ENCODE measurements at regions not wholly inside any gene's neighbourhood (a gene's known extent, or its start where the extent isn't known, plus 50 kb on each side); places are given as distances from the start of the nearest gene placed in this dataset.
"Not testable (repeated sequence)": the region's sequence is repeated elsewhere in the genome, so short reads cannot be mapped to it uniquely, and the experiment has no call there.

DNA sequence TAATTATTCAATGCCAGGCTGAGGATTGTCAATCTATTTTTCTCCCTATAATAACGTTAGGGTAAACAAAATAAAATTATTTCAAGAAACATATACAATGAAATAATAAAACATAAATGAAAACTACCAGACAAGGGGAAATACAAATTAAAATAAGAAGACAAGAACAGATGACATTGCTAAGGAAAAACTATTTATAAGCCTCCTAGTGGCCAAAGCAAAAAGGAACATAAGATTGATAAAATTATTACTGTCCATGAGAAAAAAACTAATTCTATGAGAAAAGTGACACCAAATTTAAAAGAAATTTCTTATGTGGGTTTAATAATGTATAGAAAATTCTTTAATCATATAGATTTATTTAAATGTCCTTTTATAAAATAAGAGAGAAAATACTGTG lies 294.7 kb downstream of the TTC6 start:
- no peak for DNase-seq (ENCODE audit: low read depth)

DNA sequence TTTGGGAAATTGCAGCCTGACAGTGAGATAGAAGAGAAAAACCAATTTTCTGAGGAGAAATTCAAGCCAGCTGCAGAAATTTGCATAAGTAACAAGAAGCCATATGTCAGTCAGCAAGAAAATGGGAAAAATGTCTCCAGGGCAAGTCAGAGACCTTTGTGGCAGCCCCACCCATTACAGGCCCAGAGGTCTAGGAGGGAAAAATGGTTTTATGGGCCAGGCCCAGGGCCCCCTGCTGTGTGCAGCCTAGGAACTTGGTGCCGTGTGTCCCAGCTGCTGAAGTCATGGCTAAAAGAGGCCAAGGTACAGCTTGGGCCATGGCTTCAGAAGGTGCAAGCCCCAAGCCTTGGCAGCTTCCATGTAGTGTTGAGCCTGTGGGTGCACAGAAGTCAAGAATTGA lies 296.1 kb downstream of the TTC6 start:
- not testable (repeated sequence) for DNase-seq (ENCODE audit: low read depth)

DNA sequence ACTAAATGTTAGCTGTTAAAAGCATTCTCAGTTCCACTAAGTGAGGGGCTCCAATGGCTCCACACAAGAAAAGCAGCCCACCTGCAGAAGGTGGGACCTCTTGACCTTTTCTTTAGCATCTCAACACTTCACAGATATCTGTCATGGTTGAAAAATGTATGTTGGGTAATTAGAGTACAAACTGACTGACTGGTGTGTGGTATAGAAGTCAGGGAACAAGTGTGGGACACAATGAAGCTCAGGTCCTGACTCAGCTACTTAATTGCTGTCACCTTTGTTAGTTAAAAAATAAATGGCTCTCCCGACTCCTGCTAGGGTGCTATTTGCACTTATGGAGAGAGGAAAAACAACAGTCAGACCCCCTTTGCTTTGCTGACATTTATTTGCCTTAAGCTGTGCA lies 299.0 kb downstream of the TTC6 start:
- DNase-seq (ENCODE audit: low read depth) = no peak

DNA sequence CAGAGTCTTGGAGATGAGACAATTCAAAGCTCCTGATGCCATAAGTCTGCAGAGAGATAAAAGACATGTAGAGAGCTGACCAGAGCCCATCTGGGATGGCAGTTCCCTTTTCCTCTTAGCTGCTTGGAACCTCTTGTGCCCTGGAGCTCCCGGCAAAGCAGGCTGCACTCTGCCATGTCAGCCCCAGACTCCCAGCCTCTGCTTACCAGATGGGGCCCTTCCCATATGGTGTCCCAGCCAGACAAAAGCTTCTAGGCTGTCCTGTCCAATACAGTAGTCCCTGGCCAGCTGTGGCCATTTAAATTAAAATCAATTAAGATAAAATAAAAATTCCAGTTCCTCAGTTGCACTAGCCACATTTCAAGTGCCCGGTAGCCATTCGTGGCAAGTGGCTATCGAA lies 303.9 kb downstream of the TTC6 start:
- DNase-seq (ENCODE audit: low read depth) = no peak

DNA sequence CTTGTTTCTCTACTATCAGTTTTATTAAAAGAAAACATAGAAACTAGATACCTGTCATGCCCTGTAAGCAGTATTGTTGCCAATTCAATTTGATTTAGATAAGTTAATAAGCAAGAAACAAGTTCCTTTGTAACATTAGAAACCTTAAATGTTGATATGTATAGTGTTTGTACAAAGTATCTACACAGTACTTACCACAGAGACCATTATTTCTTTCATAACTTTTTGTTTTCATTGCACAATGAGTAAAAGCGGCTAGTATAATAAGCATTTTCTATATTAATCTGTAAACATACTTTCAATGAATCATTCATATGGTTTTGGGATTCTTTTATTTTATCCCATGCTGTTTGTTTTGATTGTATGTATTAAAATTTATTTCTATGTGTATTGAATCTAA lies 305.1 kb downstream of the TTC6 start:
- DNase-seq (ENCODE audit: low read depth) = no peak

DNA sequence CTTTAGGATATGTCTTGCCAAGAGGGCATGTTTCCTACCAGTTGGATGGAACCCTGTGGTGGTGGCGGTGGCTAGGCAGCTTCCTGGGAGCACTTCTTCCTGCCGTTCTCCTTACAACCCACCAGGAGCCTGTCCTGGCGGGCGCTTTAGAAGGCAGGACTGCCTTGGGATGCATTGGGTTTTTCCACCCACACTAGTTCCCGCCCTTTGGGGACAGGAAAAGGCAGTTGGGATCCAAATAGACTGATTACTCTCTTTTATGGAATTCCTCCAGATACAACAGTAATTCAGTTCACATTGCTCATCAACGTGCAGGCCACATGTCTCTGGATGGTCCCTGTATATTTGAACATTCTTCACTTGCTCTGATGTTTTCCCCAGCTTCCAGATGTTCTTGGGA lies 305.7 kb upstream of the SSTR1 start:
- DNase-seq (ENCODE audit: low read depth) = peak; percentile 24

DNA sequence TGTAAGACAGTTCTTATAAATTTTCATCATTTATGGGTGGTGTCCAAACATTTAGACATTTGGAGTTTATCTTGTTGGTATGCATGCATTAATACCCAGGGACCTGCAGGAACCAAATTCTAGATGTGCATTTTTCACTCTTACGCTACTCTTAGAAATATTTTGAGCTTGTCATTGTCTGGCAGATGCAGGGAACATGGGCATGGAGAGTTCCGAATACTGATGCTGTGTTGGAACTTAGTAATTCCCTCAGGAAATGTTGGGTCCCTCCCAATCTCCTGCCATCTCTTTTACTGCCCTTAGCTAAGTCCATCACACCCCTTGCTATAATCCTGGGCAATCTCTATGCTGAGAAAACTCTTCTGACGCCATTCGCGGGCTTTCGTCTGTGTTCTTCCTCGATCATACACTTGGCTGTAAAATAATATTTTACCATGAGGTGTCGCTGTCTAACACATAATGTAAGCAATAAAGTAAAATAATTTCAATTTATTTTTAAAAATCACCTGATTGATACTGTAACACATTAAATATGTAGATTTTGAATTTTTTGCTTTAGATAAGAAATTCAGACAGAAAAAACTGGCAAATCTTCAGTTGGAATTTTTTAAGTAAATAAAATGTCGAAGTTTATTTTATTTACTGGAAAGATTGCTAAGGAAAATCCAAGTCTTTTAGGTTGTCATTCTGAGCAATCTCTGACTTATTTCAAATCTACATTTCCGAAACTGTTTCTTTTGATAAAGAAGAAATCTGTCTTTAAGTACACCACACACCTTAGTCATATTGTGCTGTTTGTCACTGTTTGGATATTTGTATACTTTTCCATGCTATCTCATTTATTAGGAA lies 304.1 kb upstream of the SSTR1 start:
- DNase-seq (ENCODE audit: low read depth) = peak; percentile 17

DNA sequence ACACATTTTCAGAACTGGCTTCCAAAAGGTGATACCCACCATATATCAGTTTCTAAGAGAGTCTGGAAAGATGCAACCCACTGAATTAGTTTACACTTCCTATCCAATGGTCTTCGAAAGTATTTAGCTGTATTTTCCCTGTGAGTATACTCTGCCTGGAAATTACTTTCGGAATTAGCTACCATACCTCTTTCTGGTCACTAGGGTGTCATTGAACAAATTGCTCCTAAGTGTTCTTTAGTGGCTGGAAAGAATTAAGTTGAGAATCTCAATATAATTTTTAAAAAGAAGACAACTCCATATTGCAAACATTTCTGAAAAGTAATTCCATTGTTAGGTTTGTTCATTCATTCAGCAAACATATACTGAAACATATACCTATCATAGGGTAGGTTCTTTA lies 283.1 kb upstream of the SSTR1 start:
- no peak for DNase-seq (ENCODE audit: low read depth)

DNA sequence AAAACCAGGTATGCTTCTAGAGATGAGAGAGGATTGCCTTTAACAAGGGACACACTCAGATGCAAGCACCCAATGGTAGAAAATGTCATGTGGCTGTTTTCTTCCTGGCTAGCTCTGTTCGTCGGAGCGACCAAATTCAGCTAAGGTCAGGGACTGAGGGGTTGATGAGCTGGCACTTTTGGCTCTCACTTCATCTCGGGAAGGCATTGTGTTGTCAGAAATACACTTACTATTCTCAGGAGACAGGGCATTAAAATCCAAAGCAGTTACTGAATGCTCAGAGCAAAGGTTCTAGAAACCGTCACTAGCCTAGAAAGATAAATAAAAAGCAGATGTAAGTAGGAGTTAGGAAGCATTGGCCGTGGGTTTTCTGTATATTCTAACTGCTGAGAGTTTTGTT lies 275.7 kb upstream of the SSTR1 start:
- DNase-seq (ENCODE audit: low read depth) = no peak

DNA sequence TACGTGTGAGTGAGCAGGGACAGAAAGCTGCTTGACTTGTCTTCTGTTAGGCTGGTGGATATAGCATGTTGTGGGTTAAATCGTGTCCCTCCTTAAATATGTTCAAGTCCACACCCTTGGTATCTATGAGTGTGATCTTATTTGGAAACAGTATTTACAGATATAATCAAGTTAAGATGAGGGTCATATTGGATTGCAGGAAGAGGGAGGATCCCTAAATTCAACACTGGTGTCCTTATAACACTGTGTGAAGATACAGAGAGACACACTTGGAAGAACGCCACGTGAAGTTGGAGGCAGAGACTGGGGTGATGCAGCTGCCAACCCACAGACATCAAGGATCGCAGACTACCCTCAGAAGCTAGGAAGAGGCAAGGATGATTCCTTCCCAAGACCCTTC lies 275.2 kb upstream of the SSTR1 start:
- DNase-seq (ENCODE audit: low read depth) = no peak

DNA sequence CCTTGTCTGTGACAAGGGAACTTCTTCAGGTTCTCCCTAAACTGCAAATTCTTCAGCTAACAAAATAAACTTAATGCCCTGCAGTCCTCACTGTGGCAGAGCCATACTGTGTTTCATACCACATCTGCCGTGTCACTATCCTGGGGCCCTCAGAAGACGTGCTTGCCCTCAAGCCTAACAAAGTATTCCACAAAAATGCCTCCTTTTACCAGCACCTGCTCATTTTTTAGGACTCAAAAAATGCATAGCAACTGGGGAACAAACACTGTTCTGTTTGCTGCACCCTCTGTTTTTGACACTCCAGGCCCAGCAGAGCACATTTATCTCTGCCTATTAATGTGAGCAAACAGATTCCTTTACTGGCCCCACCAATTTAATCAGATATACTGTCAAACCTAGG lies 270.7 kb upstream of the SSTR1 start:
- no peak for DNase-seq (ENCODE audit: low read depth)

DNA sequence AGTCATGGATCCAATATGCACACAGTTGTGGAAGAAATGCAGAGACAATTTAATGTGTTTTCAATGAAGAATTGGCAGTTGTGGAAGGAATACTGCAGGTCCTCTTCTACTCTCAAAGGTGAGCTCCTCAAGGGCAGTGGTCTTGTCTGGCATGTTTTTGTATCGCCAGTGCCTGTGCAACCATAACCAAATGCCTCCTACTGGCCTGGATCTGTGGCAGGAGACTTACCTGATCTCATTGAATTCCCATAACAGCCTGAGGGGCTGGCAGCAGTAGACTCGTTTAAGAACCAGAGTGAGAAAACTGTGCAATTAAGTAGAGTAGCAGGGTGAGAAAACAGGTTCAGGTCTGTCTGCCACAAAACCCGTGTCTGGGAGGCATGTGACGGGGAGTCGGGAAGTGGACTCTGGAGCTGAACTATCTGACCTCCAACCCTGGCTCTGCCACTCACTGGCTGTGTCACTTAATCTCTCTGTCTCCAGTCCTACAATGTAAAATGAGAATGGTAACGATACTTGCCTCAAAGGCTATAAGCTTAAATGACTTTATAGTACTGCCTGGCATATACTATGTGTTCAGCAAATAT lies 268.2 kb upstream of the SSTR1 start:
- no peak for DNase-seq (ENCODE audit: low read depth)

DNA sequence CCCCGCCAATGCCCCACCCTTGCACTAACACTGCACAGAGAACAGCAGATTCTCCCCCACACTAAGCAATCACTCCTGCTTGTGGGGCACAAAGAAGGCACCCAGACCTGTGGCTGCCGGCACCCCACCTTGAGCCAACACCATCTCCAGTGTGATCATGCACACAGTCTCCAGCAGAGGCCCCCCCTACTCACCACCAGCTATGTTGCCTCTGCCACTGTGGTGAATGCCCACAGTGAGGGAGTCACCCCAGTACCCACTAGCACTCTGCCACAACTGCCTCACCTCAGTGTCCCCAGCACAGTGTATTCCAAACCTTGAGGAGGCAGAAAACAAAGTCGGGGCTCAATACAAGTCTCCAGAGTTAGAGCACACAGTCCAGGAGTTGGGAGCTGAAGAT lies 261.7 kb upstream of the SSTR1 start:
- DNase-seq (ENCODE audit: low read depth) = no peak

DNA sequence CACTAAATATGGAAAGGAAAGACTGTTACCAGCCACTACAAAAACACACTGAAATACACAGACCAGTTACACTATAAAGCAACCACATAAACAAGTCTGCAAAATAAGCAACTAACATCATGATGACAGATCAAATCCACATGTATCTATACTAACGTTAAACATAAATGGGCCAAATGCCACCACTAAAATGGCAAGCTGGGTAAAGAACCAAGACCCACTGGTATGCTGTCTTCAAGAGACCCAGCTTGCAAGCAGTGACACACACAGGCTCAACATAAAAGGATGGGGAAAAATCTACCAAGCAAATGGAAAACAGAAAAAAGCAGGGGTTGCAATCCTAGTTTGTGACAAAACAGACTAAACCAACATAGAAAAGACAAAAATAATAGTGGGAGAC lies 260.9 kb upstream of the SSTR1 start:
- DNase-seq (ENCODE audit: low read depth) = no peak

DNA sequence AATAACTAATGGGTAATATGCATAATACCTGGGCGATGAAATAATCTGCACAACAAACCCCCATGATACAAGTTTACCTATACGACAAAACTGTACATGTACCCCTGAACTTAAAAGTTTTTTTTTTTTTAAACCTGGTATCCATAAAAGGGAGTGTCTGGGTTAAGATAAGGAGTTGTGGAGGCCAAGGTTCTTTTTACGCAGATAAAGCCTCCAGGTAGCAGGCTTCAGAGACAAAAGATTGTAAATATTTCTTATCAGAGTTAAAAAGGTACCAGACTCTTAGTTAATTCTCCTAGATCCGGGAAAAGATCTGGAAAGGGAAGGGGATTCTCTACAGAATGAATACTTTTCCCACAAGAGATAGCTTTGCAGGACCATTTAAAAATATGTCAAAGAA lies 259.4 kb upstream of the SSTR1 start:
- DNase-seq (ENCODE audit: low read depth) = no peak

DNA sequence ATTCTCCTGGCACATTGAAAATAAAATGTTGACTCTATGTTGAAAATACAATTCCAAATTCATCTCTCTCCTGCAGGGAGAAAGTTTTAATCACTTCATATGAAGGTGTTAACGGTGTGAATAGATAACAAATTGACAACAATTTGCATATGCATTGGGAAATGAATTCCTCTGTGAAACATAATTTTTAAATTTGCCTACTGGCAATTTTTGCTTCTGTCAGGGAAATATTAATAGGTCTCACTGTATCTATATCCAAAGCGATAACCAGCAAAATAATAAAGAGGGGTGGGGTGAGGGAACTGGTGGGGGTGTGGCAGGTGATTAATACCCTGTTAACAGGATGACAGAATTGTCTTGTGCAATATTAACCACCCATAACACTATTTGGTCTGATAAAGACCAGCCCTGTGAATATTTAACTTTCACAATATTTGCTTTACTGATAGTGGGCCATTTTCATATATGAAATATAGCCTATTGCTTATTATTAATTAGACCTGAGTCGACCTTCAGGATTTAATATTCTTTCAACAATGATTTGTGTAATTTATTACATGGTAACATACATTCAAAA lies 239.0 kb upstream of the SSTR1 start:
- DNase-seq (ENCODE audit: low read depth) = no peak

DNA sequence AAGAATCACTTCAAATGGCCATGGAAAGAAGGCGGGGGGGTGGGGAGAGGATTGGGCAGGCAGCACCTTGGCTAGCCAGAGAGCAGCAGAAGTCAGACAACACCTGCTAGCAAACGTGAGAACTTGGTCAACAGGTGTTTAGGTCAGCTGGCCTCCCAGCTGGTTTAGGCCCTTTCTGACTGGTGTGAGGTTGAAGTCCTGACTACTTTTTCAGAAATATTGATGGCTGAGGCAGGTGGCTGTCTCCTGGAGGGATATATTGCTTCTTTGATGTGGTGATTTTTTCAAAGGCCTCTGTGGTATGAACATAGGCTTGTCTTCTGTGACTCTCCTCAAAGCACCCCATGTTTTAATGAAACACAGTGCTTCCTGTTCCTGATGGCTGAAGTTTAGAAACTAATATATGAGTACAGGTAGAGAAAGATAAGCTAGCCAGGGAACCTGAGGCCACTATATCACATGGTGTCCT lies 238.2 kb upstream of the SSTR1 start:
- DNase-seq (ENCODE audit: low read depth) = no peak

DNA sequence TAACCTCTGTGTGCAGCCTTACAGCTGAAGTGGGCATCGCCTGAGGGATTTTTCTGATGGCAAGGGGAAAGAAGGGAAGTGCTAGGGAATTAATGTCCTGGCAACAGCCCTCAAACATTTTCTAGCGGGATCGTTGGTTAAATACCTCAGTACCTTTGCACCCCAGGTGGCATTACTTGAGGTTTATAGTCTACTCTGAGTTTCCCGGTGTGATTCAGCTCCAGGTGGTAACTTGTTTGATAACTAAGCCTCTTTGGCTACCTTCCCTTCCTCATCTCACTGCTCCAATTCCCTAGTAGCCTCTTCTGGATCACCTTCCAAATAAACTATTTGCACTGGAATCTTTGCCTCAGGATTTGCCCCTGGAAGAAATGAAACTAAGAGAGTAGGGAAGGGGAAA lies 237.0 kb upstream of the SSTR1 start:
- DNase-seq (ENCODE audit: low read depth) = no peak

DNA sequence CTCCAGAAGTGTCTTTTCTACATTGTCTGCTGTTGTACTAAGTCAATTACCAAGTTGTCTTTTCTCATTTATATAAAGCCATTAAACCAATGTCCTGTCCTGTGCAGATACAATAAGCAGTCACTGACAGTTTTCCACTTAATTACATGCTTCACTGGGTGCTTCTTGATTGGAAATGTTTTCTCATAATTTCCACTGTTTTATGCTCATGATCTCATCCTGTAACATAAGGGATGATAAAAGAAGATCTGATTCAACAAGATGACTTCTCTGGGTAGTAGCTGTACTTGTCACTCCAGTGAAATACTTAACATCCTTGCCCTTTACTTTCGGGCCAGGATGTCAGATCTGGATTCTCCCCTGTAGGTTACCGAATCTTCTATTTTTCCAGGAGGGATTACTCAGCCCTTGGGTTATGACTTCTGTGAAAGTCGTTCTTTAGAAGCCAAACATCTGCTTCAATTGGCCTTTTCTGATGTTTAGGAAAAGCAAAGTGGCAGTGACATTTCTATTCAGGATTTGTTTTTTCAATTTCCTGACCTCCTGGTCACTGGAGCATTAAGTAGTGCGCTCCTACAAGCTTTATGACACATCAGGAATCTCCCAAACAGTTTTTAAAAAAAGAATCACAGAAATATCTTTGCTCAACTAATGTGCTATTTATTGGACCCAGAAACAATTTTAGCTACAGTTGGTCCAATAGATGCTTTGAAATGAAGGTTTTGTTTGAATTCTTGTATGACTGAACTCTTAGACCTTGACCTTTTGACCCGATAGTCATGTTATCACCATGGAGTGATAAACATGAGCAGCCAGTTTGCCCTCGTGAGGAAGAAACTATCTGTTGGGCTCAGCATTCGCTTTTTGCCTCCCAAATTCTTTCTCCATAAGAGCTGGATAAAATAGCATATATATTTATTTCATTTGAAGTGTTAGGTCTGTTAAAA lies 234.5 kb upstream of the SSTR1 start:
- no peak for DNase-seq (ENCODE audit: low read depth)

DNA sequence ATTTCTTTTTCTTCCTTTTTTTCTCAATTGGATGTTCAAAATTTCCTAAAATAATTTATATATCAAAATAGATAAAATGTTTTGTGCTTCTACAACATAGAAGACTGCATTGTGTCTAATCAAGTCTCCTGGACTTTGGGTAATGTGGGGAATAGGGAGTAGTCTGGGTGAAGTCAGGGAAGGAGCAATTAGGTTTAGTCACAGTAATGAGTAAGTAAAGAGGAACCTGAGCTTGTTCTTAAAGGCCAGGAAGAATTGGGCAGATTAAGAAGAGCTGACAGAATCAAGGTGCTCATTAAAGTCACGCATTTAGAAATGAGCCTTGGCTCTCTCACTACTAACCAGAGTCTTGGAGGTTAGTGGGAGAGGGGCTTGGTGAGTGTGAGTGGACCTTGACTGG lies 233.3 kb upstream of the SSTR1 start:
- DNase-seq (ENCODE audit: low read depth) = no peak

DNA sequence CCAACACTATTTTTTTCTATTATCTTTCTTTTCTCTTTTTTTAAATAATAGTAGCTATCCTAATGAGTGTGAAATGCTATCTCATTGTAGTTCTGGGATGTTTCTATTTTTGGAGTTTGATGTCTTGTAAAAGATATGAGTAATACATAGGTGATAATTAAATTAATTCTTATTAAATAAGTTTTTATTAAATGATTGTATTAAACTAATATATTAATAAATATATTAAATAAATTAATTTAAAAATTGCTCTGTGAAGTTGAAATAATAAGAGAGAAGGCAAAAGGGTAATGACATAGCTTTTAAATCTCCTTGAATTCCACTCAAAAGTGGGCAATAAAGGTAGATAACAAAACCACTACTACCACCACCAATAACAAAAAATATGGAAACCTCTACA lies 230.2 kb upstream of the SSTR1 start:
- DNase-seq (ENCODE audit: low read depth) = no peak

Data from HT1080 (cell line).